Vagina (tissue), 2 donors: ENCODE measurements at regions not wholly inside any gene's neighbourhood (a gene's known extent, or its start where the extent isn't known, plus 50 kb on each side); places are given as distances from the start of the nearest gene placed in this dataset.

Experiments used
- DNase-seq, 2 donors: peaks; one replicate each; pipeline ENCODE4 v3.0.0-alpha.2; 2017; ENCODE audit errors: extremely low spot score in 2 of 2
- H3K27ac ChIP-seq: fragments of 200-600 bp; sonication (generic); one replicate; pipeline ENCODE4 v1.5.1; 2019
- H3K27me3 ChIP-seq: fragments of 200-600 bp; sonication (generic); one replicate; pipeline ENCODE4 v1.5.1; 2019
- H3K36me3 ChIP-seq, 2 donors: fragments of 200-600 bp; sonication (generic); one replicate each; pipeline ENCODE4 v1.5.1; 2017 to 2019
- H3K4me1 ChIP-seq: fragments of 200-600 bp; sonication (generic); one replicate; pipeline ENCODE4 v1.5.1; 2019
- H3K4me3 ChIP-seq, 2 donors: fragments of 200-600 bp; sonication (generic); 1 replicate in 1 of 2; 2 replicates in 1 of 2; pipeline ENCODE4 v1.5.1; 2016 to 2019
- H3K9me3 ChIP-seq: fragments of 200-600 bp; sonication (generic); one replicate; pipeline ENCODE4 v1.5.1; 2019
- POLR2A ChIP-seq, 2 donors: fragments of 450-650 bp; IDR thresholded peaks; one replicate each; pipeline ENCODE4 v1.6.1; 2017; ENCODE audit warnings: antibody characterized with exemption in 2 of 2, mild to moderate bottlenecking in 2 of 2, moderate library complexity in 2 of 2
- POLR2AphosphoS5 ChIP-seq, 2 donors: sonication (generic); formaldehyde crosslinking; IDR thresholded peaks; one replicate each; pipeline ENCODE4 v1.9.0; 2017; ENCODE audit warnings: antibody characterized with exemption in 2 of 2, mild to moderate bottlenecking in 2 of 2, low read depth in 1 of 2; ENCODE audit not compliant: insufficient read depth in 1 of 2
- intact Hi-C: fragments of 100-400 bp; cut with DNase I; formaldehyde crosslinking; loops from one replicate; pipeline ENCODE4 v1.15.1; 2023
- TF ChIP-seq, protein P1 (sequence below), 3 experiments: fragments of 450-650 bp in 2 of 3; fragments of 200-600 bp in 1 of 3; sonication (generic) in 1 of 3; IDR thresholded peaks; one replicate each; pipeline ENCODE4 v1.5.1; 2017 to 2019; ENCODE audit warnings: antibody characterized with exemption in 3 of 3, mild to moderate bottlenecking in 2 of 3, moderate library complexity in 2 of 3

DNA sequence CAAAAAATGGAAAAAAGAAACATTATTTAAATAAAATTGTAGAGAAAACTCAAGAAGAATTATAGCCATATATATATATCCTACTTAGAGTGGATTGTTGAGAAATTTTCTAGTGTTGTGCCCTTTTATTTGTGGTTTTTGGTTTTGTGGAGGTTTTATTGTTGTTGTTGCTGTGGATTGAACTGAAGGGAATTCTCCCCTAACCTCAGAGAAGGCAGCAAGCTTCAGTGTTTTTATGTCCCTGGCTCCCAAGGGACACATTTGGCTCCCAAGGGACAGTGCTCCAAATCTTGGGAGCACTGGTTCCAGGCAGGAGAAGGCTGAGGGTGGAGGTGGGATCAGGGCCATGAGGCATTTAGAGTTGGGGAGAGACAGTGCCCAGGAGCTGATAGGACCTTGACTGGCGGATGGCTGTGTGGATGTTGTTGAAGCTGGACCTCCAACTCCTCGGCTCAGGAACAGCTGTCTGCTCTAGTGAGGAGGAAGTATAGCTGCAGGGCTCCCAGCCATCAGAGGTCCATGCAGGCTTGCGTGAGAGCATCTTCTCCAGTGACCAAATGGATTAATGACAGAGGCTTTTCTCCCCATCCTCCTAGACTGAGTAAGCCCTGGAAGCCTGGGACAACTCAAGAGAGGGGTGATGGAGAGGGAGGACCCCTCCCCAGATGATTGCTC is 100.5 kb downstream of the TEX35 start:
- Histone ChIP-seq H3K27me3 (no peaks in the 10 kb centered on the region), H3K9me3 (no peaks in the 10 kb centered on the region), H3K4me1 (no peaks in the 10 kb centered on the region), H3K27ac (no peak overlapping the region), H3K4me3 (no peak overlapping the region), H3K36me3 (no peaks in the 10 kb centered on the region)
- TF ChIP-seq POLR2AphosphoS5 (IDR thresholded peaks at IDR 0.05; ENCODE audit: insufficient read depth in 1 of 2, low read depth in 1 of 2) (no peak), POLR2A (IDR thresholded peaks at IDR 0.05) (no peak)
- TF ChIP-seq, protein P1, sequence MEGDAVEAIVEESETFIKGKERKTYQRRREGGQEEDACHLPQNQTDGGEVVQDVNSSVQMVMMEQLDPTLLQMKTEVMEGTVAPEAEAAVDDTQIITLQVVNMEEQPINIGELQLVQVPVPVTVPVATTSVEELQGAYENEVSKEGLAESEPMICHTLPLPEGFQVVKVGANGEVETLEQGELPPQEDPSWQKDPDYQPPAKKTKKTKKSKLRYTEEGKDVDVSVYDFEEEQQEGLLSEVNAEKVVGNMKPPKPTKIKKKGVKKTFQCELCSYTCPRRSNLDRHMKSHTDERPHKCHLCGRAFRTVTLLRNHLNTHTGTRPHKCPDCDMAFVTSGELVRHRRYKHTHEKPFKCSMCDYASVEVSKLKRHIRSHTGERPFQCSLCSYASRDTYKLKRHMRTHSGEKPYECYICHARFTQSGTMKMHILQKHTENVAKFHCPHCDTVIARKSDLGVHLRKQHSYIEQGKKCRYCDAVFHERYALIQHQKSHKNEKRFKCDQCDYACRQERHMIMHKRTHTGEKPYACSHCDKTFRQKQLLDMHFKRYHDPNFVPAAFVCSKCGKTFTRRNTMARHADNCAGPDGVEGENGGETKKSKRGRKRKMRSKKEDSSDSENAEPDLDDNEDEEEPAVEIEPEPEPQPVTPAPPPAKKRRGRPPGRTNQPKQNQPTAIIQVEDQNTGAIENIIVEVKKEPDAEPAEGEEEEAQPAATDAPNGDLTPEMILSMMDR (IDR thresholded peaks at IDR 0.05), result no peak
- DNase-seq, result no peak
- intact Hi-C loops, result no loop called here

DNA sequence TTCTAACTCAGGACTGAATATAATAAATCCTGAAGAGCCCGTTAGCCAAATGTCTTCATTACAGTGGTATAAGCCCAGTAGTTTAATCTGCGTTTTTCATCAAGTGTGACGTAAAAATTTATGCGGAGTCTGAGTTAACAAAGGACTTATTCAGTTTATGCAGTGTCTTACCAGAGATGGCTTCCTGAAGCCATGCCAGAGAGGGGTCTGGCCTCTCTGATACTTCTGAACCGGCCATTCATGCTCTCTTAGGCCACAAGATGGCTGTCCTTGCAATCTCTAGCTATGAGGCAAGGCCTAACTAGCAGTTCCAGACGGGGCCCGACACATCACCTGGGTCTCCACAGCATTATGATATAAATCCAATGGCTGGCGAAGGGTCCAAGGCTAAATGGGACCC is 101.4 kb downstream of the TEX35 start:
- Histone ChIP-seq H3K9me3 (no peaks in the 10 kb centered on the region), H3K27ac (no peak overlapping the region), H3K36me3 (no peaks in the 10 kb centered on the region), H3K4me1 (no peaks in the 10 kb centered on the region), H3K27me3 (no peaks in the 10 kb centered on the region), H3K4me3 (no peak overlapping the region)
- intact Hi-C loops, result no loop called here
- DNase-seq, result no peak
- TF ChIP-seq POLR2AphosphoS5 (IDR thresholded peaks at IDR 0.05; ENCODE audit: insufficient read depth in 1 of 2, low read depth in 1 of 2) (no peak), POLR2A (IDR thresholded peaks at IDR 0.05) (no peak)
- TF ChIP-seq, protein P1 (IDR thresholded peaks at IDR 0.05), result no peak

DNA sequence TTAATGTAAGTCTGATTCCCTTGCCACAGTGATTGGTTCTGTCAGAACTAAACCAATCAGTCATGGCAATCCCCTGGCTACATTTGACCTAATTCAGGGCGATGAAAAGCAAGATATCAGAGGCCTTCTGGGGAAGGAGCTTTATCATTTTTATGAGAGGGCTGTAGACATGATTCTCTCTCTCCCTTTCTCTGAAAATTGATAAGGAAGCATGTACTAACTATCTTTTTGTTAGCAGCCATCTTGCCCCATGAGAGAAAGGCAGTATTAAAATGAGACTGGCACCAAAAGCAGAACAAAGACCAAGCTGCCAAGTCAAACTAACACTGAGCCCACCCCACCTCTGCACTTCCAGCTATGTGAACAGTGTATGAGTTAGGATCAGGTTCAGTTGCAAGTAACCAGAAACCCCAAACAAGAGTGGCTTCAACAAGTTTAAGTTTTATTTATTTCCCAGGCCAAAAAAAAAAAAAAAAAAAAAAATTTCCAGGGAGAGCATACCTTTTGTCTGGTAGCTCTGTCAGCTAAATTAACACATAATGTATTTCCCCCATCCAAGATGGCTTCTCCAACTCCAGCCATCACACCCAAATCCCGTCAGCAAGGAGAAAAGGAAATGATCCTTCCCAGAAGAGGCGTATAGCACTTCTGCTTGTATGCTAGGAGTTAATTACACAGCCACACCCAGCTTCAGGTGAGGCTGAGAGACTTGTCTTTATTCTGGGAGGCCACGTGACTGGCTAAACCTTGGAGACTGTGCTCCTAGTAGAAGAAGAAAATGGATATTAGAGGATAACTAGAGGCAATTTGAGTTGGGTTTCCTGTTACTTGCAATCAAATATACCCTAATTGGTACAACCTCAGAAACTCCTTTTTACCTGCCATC is 105.8 kb upstream of the RALGPS2 start:
- TF ChIP-seq POLR2A (IDR thresholded peaks at IDR 0.05), result no peak
- TF ChIP-seq, protein P1 (IDR thresholded peaks at IDR 0.05), result no peak
- no peak for TF ChIP-seq POLR2AphosphoS5 (IDR thresholded peaks at IDR 0.05; ENCODE audit: insufficient read depth in 1 of 2, low read depth in 1 of 2)
- Histone ChIP-seq H3K9me3 (no peaks in the 10 kb centered on the region), H3K27me3 (no peaks in the 10 kb centered on the region), H3K36me3 (no peaks in the 10 kb centered on the region), H3K4me1 (no peaks in the 10 kb centered on the region), H3K27ac (no peak overlapping the region), H3K4me3 (no peak overlapping the region)
- intact Hi-C loops, result no loop called here
- no peak for DNase-seq

DNA sequence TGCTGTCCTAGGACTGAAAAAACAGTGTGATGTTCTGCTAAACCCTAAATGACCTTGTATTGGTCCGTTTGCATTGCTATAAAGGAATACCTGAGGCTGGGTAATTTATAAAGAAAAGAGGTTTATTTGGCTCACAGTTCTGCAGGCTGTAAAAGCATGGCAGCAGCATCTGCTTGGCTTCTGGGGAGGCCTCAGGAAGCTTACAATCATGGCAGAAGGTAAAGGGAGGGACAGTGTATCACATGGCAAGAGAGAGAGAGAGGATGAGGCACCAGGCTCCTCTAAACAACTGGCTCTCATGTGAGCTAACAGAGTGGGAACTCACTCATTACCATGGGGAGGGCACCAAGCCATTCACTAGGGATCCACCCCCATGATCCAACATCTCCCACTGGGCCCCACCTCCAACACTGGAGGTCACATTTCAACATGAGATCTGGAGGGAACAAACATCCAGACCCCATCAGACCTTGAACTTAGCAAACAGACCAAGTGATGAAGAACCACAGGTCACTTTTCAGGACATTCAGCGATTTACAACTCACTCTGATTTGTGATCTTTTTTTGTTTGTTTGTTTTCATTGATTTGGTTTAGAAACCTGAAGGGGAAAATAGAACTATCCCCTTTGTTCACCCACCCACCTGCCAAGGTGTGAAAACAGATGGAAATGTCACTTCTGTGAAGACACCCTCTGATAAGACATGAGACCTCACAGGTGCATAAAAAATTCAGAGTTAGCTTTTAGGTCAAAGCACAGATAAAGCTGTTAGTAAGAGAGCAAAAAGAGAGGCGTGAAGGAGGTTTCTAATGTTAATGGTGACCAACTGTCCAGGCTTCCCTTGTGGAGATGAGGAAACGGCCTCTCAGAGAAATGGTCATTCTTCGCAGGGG is 104.2 kb upstream of the RALGPS2 start:
- Histone ChIP-seq H3K27ac (no peak overlapping the region), H3K4me3 (no peak overlapping the region), H3K36me3 (no peaks in the 10 kb centered on the region), H3K9me3 (no peaks in the 10 kb centered on the region), H3K27me3 (no peaks in the 10 kb centered on the region), H3K4me1 (no peaks in the 10 kb centered on the region)
- TF ChIP-seq, protein P1 (IDR thresholded peaks at IDR 0.05), result no peak
- no peak for TF ChIP-seq POLR2AphosphoS5 (IDR thresholded peaks at IDR 0.05; ENCODE audit: insufficient read depth in 1 of 2, low read depth in 1 of 2)
- no peak for TF ChIP-seq POLR2A (IDR thresholded peaks at IDR 0.05)
- no peak for DNase-seq
- intact Hi-C loops, result no loop called here
